Activated CD4-positive, alpha-beta T cell treated with anti-CD3 and anti-CD28 coated beads for 36 hours (primary cell): ENCODE measurements at regions not wholly inside any gene's neighbourhood (a gene's known extent, or its start where the extent isn't known, plus 50 kb on each side); places are given as distances from the start of the nearest gene placed in this dataset.

ENCODE experiments used
- ATAC-seq: fragments of 200-7000 bp; cut with Tn5 transposase; one replicate; pipeline ENCODE4 v1.10.0; 2021; ENCODE audit warnings: mild to moderate bottlenecking, moderate library complexity
- CTCF ChIA-PET: fragments of 350-600 bp; sonication (Branson Sonifier 250); formaldehyde crosslinking; loops from one replicate; lab custom pipeline; 2021; ENCODE audit warnings: antibody characterized with exemption; lab: Charles Lee
- POLR2A ChIA-PET: fragments of 350-600 bp; sonication (Branson Sonifier 250); formaldehyde crosslinking; loops from one replicate; lab custom pipeline; 2021; ENCODE audit warnings: antibody characterized with exemption, inconsistent platforms; lab: Charles Lee
- DNase-seq: peaks from one replicate; pipeline ENCODE4 v3.0.0-alpha.2; 2020
- H3K27ac Mint-ChIP-seq: one replicate; pipeline ENCODE4 v1.8.0; 2021; ENCODE audit warnings: mixed read lengths
- H3K27me3 Mint-ChIP-seq: one replicate; pipeline ENCODE4 v1.8.0; 2021; ENCODE audit warnings: mixed read lengths
- H3K36me3 Mint-ChIP-seq: one replicate; pipeline ENCODE4 v1.8.0; 2021; ENCODE audit warnings: low read depth, mixed read lengths
- H3K4me1 Mint-ChIP-seq: one replicate; pipeline ENCODE4 v1.8.0; 2021; ENCODE audit warnings: mixed read lengths
- H3K4me3 Mint-ChIP-seq: one replicate; pipeline ENCODE4 v1.8.0; 2021; ENCODE audit warnings: mild to moderate bottlenecking, moderate library complexity, mixed read lengths
- H3K9me3 Mint-ChIP-seq: one replicate; pipeline ENCODE4 v1.8.0; 2021; ENCODE audit warnings: low read depth, mixed read lengths
- intact Hi-C, 2 experiments: fragments of 100-400 bp; cut with DNase I in 1 of 2; cut with micrococcal nuclease in 1 of 2; formaldehyde crosslinking; loops; one replicate each; pipeline versions ENCODE4 v1.14.2 to v1.15.1; 2022 to 2024; cut with DNase I, micrococcal nuclease

GRCh38 chr3:168472783-168473182 is 377.1 kb upstream of the GOLIM4 start:
- no peak overlapping the region for H3K4me3 Mint-ChIP-seq
- H3K27me3 Mint-ChIP-seq, result no peaks in the 10 kb centered on the region
- intact Hi-C loops, result no loop called here
- no peak overlapping the region for H3K27ac Mint-ChIP-seq
- ATAC-seq (no peak), DNase-seq (no peak)
- no peaks in the 10 kb centered on the region for H3K36me3 Mint-ChIP-seq
- ChIA-PET CTCF (no interaction called here), POLR2A (no interaction called here)
- no peaks in the 10 kb centered on the region for H3K4me1 Mint-ChIP-seq
- H3K9me3 Mint-ChIP-seq, result no peaks in the 10 kb centered on the region

DNA sequence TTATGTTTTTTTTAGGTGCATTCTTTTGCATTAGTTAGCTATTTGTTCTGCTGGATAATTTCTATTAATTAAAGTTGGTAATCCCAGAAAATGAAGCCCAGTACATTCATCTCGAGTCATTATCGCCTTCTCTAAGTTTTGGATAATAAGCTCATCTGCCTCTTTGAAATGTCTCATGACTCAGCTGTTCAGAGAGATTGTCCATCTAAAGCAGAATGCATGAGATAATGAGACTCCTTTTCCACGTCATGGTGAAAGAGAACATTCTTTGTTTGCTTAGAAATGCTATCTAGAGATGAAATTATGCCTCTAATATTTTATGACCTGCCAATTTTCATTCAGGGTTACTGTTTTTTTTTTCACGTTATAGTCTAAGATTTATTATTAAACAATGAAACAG is 374.7 kb upstream of the GOLIM4 start:
- Mint-ChIP-seq H3K9me3 (no peaks in the 10 kb centered on the region), H3K4me3 (no peak overlapping the region), H3K36me3 (no peaks in the 10 kb centered on the region), H3K27me3 (no peaks in the 10 kb centered on the region), H3K27ac (no peak overlapping the region), H3K4me1 (no peaks in the 10 kb centered on the region)
- DNase-seq (no peak), ATAC-seq (no peak)
- intact Hi-C loops, result no loop called here
- POLR2A ChIA-PET, result no interaction called here
- CTCF ChIA-PET, result interaction anchor here (0.7 kb wide), 1 partner anchor 20 kb away, joined by 3 read pairs; no protein-coding TSS in a partner anchor

- Mint-ChIP-seq H3K4me3 (no peak overlapping the region), H3K27ac (no peak overlapping the region), H3K27me3 (no peaks in the 10 kb centered on the region), H3K4me1 (no peaks in the 10 kb centered on the region), H3K36me3 (no peaks in the 10 kb centered on the region), H3K9me3 (no peaks in the 10 kb centered on the region)
- ChIA-PET CTCF (no interaction called here), POLR2A (no interaction called here)
- ATAC-seq (no peak), DNase-seq (no peak)
- intact Hi-C loops, result loop anchor here in 1 of 2 experiments (5.0 kb wide), 1 partner anchor 422 kb away; no protein-coding TSS in a partner anchor
Measured at GRCh38 chr3:168469436-168469835, 373.7 kb upstream of the GOLIM4 start.

- Mint-ChIP-seq H3K9me3 (no peaks in the 10 kb centered on the region), H3K27me3 (no peaks in the 10 kb centered on the region), H3K36me3 (no peaks in the 10 kb centered on the region), H3K4me1 (no peaks in the 10 kb centered on the region), H3K27ac (no peak overlapping the region), H3K4me3 (no peak overlapping the region)
- ATAC-seq (no peak), DNase-seq (no peak)
- ChIA-PET POLR2A (no interaction called here), CTCF (no interaction called here)
- intact Hi-C loops, result loop anchor here in 1 of 2 experiments (5.0 kb wide), 1 partner anchor 420 kb away; no protein-coding TSS in a partner anchor
Measured at GRCh38 chr3:168467115-168467714, 371.5 kb upstream of the GOLIM4 start.

DNA sequence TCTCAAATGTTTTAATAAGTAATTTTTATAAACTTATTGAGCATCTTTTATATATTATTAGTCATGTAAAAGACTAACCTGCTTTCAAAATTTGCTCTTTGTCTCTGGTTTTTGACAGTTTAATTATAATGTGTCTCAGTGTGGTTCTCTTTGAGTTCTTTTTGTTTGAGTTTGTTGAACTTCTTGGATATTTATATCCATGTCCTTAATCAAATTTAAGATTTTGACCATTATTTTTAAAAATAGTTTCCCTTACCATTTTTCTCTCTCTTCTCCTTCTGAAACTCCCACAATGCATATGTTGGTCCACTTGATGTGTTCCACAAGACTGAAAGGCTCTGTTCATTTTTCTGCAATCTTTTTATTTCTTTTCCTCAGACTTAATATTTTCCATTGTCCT is 366.1 kb upstream of the GOLIM4 start:
- ChIA-PET CTCF (no interaction called here), POLR2A (no interaction called here)
- no peaks in the 10 kb centered on the region for H3K27me3 Mint-ChIP-seq
- H3K27ac Mint-ChIP-seq, result no peak overlapping the region
- peaks cover 2% of the 10 kb centered on the region for H3K9me3 Mint-ChIP-seq
- no peaks in the 10 kb centered on the region for H3K36me3 Mint-ChIP-seq
- intact Hi-C loops, result no loop called here
- DNase-seq (no peak), ATAC-seq (no peak)
- no peaks in the 10 kb centered on the region for H3K4me1 Mint-ChIP-seq
- no peak overlapping the region for H3K4me3 Mint-ChIP-seq

- POLR2A ChIA-PET, result no interaction called here
- no peaks in the 10 kb centered on the region for H3K4me1 Mint-ChIP-seq
- CTCF ChIA-PET, result no interaction called here
- no peaks in the 10 kb centered on the region for H3K27me3 Mint-ChIP-seq
- H3K27ac Mint-ChIP-seq, result no peak overlapping the region
- no peaks in the 10 kb centered on the region for H3K36me3 Mint-ChIP-seq
- intact Hi-C loops, result no loop called here
- H3K4me3 Mint-ChIP-seq, result no peak overlapping the region
- no peak for ATAC-seq
- no peak for DNase-seq
- peaks cover 2% of the 10 kb centered on the region for H3K9me3 Mint-ChIP-seq
Measured at GRCh38 chr3:168459226-168459784, 363.6 kb upstream of the GOLIM4 start.

DNA sequence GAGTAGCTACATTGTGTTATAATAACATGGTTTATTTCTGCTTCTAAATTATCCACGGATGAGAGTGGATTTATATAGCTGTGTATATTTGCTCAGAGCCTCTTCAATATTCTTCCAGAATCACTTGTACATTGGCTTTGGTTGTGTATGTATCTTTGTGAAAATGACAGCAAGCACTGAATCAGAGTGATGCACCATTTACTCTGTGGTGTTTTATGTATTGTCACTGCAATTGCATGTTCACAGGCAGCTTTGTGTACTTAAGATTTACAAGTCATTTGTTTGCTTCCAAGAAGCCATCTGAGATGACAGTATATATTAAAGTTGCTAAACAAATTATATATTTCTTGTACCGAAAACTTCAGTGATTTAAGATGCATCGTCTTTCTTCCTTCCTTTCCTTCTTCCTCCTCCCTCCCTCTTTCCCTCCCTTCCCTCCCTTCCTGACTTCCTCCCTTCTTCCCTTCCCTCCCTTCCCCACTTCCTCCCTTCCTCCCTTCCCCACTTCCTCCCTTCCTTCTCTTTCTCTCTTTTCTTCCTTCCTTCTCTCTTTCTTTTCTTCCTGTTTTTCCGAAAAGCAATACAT is 362.3 kb upstream of the GOLIM4 start:
- H3K4me3 Mint-ChIP-seq, result no peak overlapping the region
- H3K4me1 Mint-ChIP-seq, result no peaks in the 10 kb centered on the region
- no peak for DNase-seq
- ATAC-seq, result no peak
- H3K36me3 Mint-ChIP-seq, result no peaks in the 10 kb centered on the region
- H3K27ac Mint-ChIP-seq, result no peak overlapping the region
- peaks cover 2% of the 10 kb centered on the region for H3K9me3 Mint-ChIP-seq
- ChIA-PET CTCF (no interaction called here), POLR2A (no interaction called here)
- intact Hi-C loops, result no loop called here
- no peaks in the 10 kb centered on the region for H3K27me3 Mint-ChIP-seq

GRCh38 chr3:168455814-168456213 is 360.1 kb upstream of the GOLIM4 start:
- Mint-ChIP-seq H3K27me3 (no peaks in the 10 kb centered on the region), H3K4me1 (no peaks in the 10 kb centered on the region), H3K27ac (no peak overlapping the region), H3K4me3 (no peak overlapping the region), H3K9me3 (no peaks in the 10 kb centered on the region), H3K36me3 (no peaks in the 10 kb centered on the region)
- intact Hi-C loops, result no loop called here
- POLR2A ChIA-PET, result no interaction called here
- DNase-seq, result no peak
- CTCF ChIA-PET, result interaction anchor here (0.6 kb wide), 2 partner anchors 21 to 644 kb away, joined by 3 to 4 read pairs; no protein-coding TSS in a partner anchor
- ATAC-seq, result no peak

- CTCF ChIA-PET, result no interaction called here
- POLR2A ChIA-PET, result no interaction called here
- DNase-seq (no peak), ATAC-seq (no peak)
- Mint-ChIP-seq H3K27ac (no peak overlapping the region), H3K36me3 (no peaks in the 10 kb centered on the region), H3K4me1 (no peaks in the 10 kb centered on the region), H3K4me3 (no peak overlapping the region), H3K27me3 (no peaks in the 10 kb centered on the region), H3K9me3 (no peaks in the 10 kb centered on the region)
- intact Hi-C loops, result no loop called here
Measured at GRCh38 chr3:168453623-168454022, 357.9 kb upstream of the GOLIM4 start.

DNA sequence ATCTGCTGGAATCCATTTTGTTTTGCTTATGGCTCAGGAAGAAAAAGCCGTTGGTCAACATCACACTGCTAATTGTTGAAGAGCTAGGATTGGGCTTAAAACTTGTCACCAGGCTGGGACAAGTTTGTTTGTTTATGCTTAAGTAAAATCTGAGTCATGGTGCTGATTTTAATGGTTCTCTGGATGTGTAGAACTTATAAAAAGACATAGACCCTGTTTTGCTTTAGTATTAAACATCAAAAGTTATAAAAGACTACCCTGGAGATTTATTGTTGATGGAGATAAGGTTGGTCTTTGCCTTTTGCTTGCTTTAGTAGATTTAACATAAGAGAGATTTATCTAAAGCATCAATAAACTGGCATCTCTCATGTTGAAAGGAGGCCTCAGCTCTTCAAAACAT is 348.2 kb upstream of the GOLIM4 start:
- DNase-seq, result no peak
- H3K36me3 Mint-ChIP-seq, result no peaks in the 10 kb centered on the region
- ChIA-PET CTCF (no interaction called here), POLR2A (no interaction called here)
- no peak for ATAC-seq
- no peak overlapping the region for H3K27ac Mint-ChIP-seq
- H3K27me3 Mint-ChIP-seq, result no peaks in the 10 kb centered on the region
- no peak overlapping the region for H3K4me3 Mint-ChIP-seq
- intact Hi-C loops, result no loop called here
- H3K4me1 Mint-ChIP-seq, result no peaks in the 10 kb centered on the region
- H3K9me3 Mint-ChIP-seq, result no peaks in the 10 kb centered on the region

DNA sequence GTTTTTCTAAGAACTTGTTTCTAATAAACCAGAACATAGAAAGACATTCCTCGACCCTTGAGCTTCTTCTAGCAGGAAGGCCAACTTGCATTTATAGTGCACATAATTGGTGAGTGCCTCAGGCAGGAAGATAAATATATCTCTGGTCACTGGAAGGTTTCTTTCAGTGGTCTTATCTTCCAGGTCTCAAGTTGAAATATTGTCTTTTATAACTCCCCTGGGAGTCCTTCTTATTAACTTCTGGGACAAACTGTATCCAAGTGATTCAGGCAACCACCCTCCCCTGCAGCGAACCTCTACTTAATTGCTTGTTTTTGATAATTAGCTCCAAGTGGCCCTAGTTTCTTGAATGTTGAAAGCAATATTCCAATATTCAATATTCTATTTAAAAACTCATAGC is 346.8 kb upstream of the GOLIM4 start:
- H3K4me3 Mint-ChIP-seq, result no peak overlapping the region
- intact Hi-C loops, result no loop called here
- no peaks in the 10 kb centered on the region for H3K27me3 Mint-ChIP-seq
- H3K27ac Mint-ChIP-seq, result no peak overlapping the region
- POLR2A ChIA-PET, result no interaction called here
- ATAC-seq (no peak), DNase-seq (no peak)
- no peaks in the 10 kb centered on the region for H3K4me1 Mint-ChIP-seq
- CTCF ChIA-PET, result interaction anchor here (1.2 kb wide), 1 partner anchor 13 kb away, joined by 3 read pairs; no protein-coding TSS in a partner anchor
- H3K9me3 Mint-ChIP-seq, result no peaks in the 10 kb centered on the region
- no peaks in the 10 kb centered on the region for H3K36me3 Mint-ChIP-seq

- Mint-ChIP-seq H3K4me3 (no peak overlapping the region), H3K4me1 (no peaks in the 10 kb centered on the region), H3K9me3 (no peaks in the 10 kb centered on the region), H3K36me3 (no peaks in the 10 kb centered on the region), H3K27ac (no peak overlapping the region), H3K27me3 (no peaks in the 10 kb centered on the region)
- intact Hi-C loops, result no loop called here
- ChIA-PET CTCF (interaction anchor here (0.8 kb wide), 1 partner anchor 9 kb away, joined by 3 read pairs; no protein-coding TSS in a partner anchor), POLR2A (no interaction called here)
- no peak for DNase-seq
- no peak for ATAC-seq
Measured at GRCh38 chr3:168436245-168436724, 340.6 kb upstream of the GOLIM4 start.
